OCI-LY3 (cell line): ENCODE measurements at regions not wholly inside any gene's neighbourhood (a gene's known extent, or its start where the extent isn't known, plus 50 kb on each side); places are given as distances from the start of the nearest gene placed in this dataset.

Source experiments
- CTCF ChIP-seq: fragments of 200-600, 300-600 bp; sonication (generic); IDR thresholded peaks from 2 replicates; pipeline ENCODE4 v1.5.1; 2014; ENCODE audit warnings: antibody characterized with exemption, low read length, low read depth
- EZH2phosphoT487 ChIP-seq: fragments of 200-600 bp; shearing (Covaris generic); IDR thresholded peaks from 2 replicates; pipeline ENCODE4 v1.6.1; 2018; ENCODE audit warnings: antibody characterized with exemption, mixed run types, low read depth

DNA sequence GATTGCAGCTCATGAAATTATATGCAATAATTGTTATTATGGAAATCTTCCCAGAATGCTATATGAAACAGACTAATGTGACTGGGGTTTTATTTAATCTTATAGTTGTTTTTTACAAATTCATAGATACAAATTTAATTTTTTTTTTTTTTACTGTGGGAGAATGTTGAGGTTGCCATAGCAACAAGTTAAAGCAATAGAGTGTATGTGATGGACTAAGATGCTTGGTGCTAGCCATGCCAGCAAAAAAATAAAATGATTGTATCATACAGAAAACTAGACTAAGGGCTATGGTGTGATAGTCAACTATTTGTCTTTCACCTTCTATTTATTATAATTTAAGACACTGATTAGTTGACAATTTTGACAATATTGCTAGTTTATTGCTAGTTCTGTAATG is 163.2 kb upstream of the BLID start:
- TF ChIP-seq CTCF = no peak
- TF ChIP-seq EZH2phosphoT487 = no peak
